GM21786 (cell line): ENCODE measurements at regions not wholly inside any gene's neighbourhood (a gene's known extent, or its start where the extent isn't known, plus 50 kb on each side); places are given as distances from the start of the nearest gene placed in this dataset.

Source experiments
- ATAC-seq: cut with Tn5 transposase; IDR thresholded peaks from one replicate; pipeline ENCODE4 v1.9.1; 2021; ENCODE audit not compliant: unreplicated experiment

GRCh38 chr6:141028791-141029280, 1103.9 kb upstream of the GJE1 start:
- no peak for ATAC-seq

- no peak for ATAC-seq
These were observed 1106.2 kb upstream of the GJE1 start for GRCh38 chr6:141026504-141026903.

- no peak for ATAC-seq
These were observed 1108.2 kb upstream of the GJE1 start for GRCh38 chr6:141024526-141024925.

GRCh38 chr6:141017941-141018340, 1114.8 kb upstream of the GJE1 start:
- ATAC-seq = no peak

- ATAC-seq = no peak
These were observed 1131.8 kb upstream of the GJE1 start for GRCh38 chr6:141000917-141001316.

- no peak for ATAC-seq
These were observed 1139.2 kb upstream of the GJE1 start for GRCh38 chr6:140993515-140993914.

- no peak for ATAC-seq
These were observed 1140.0 kb upstream of the GJE1 start for GRCh38 chr6:140992678-140993077.

- ATAC-seq = no peak
These were observed 1143.9 kb upstream of the GJE1 start for GRCh38 chr6:140988780-140989179.

- no peak for ATAC-seq
These were observed 1145.2 kb upstream of the GJE1 start for GRCh38 chr6:140987364-140988155.

GRCh38 chr6:140985679-140986275, 1146.9 kb upstream of the GJE1 start:
- ATAC-seq = no peak

- no peak for ATAC-seq
These were observed 1152.3 kb upstream of the GJE1 start for GRCh38 chr6:140980265-140980887.

GRCh38 chr6:140979642-140980091, 1153.1 kb upstream of the GJE1 start:
- ATAC-seq = no peak

- no peak for ATAC-seq
These were observed 1155.3 kb upstream of the GJE1 start for GRCh38 chr6:140977403-140977802.

GRCh38 chr6:140976806-140977205, 1155.9 kb upstream of the GJE1 start:
- ATAC-seq = no peak

GRCh38 chr6:140970485-140970884, 1162.2 kb upstream of the GJE1 start:
- no peak for ATAC-seq

GRCh38 chr6:140968062-140968461, 1164.7 kb upstream of the GJE1 start:
- ATAC-seq = no peak

GRCh38 chr6:140966676-140967075, 1166.0 kb upstream of the GJE1 start:
- ATAC-seq = no peak

GRCh38 chr6:140960566-140960965, 1172.2 kb upstream of the GJE1 start:
- ATAC-seq = no peak

GRCh38 chr6:140957386-140957785, 1175.3 kb upstream of the GJE1 start:
- ATAC-seq = no peak

- ATAC-seq = no peak
These were observed 1176.0 kb upstream of the GJE1 start for GRCh38 chr6:140956571-140957369.

GRCh38 chr6:140940251-140940925, 1192.3 kb upstream of the GJE1 start:
- no peak for ATAC-seq
